Naive thymus-derived CD4-positive, alpha-beta T cell (primary cell): ENCODE measurements at regions not wholly inside any gene's neighbourhood (a gene's known extent, or its start where the extent isn't known, plus 50 kb on each side); places are given as distances from the start of the nearest gene placed in this dataset.

Experiments
- ATAC-seq: fragments of 150-1000 bp; cut with Tn5 transposase; 2 replicates; pipeline ENCODE4 v1.10.0; 2021; ENCODE audit warnings: mild to moderate bottlenecking, moderate library complexity
- CTCF ChIA-PET: fragments of 350-600 bp; sonication (Branson Sonifier 250); formaldehyde crosslinking; loops from one replicate; lab custom pipeline; 2021; ENCODE audit warnings: antibody characterized with exemption; lab: Charles Lee
- POLR2A ChIA-PET: fragments of 350-600 bp; sonication (Branson Sonifier 250); formaldehyde crosslinking; loops from one replicate; lab custom pipeline; 2021; ENCODE audit warnings: antibody characterized with exemption, inconsistent platforms; lab: Charles Lee
- DNase-seq, 9 donors: peaks; one replicate each; pipeline versions ENCODE4 v3.0.0 to v3.0.0-alpha.2; 2020 to 2022; ENCODE audit warnings: mixed read lengths in 1 of 9
- H3K27ac ChIP-seq: one replicate; pipeline ENCODE4 v1.7.0; 2013; ENCODE audit warnings: mild to moderate bottlenecking, low read depth, low read length, moderate library complexity
- H3K27me3 ChIP-seq, 2 donors: one replicate each; pipeline ENCODE4 v1.7.0; 2013; ENCODE audit warnings: low read length in 2 of 2, mild to moderate bottlenecking in 2 of 2, moderate library complexity in 2 of 2; ENCODE audit not compliant: control insufficient read depth in 2 of 2, insufficient read depth in 2 of 2
- H3K36me3 ChIP-seq, 3 experiments: 1 replicate in 2 of 3; 2 replicates in 1 of 3; pipeline ENCODE4 v1.7.0; 2013; ENCODE audit warnings: low read length in 3 of 3, mild to moderate bottlenecking in 3 of 3, moderate library complexity in 1 of 3; ENCODE audit not compliant: insufficient read depth in 3 of 3, control insufficient read depth in 2 of 3
- H3K4me1 ChIP-seq, 2 donors: one replicate each; pipeline ENCODE4 v1.7.0; 2013; ENCODE audit warnings: low read length in 2 of 2, mild to moderate bottlenecking in 2 of 2, moderate library complexity in 1 of 2; ENCODE audit not compliant: control insufficient read depth in 2 of 2, insufficient read depth in 2 of 2
- H3K4me3 ChIP-seq: 2 replicates; pipeline ENCODE4 v1.7.0; 2013; ENCODE audit warnings: mild to moderate bottlenecking, low read length
- H3K9me3 ChIP-seq, 3 experiments: 1 replicate in 2 of 3; 2 replicates in 1 of 3; pipeline ENCODE4 v1.7.0; 2013; ENCODE audit warnings: low read length in 3 of 3; ENCODE audit not compliant: control insufficient read depth in 2 of 3
- H3K27ac Mint-ChIP-seq, 9 donors: one replicate each; pipeline ENCODE4 v1.8.0; 2020 to 2022; ENCODE audit warnings: mixed read lengths in 9 of 9, mild to moderate bottlenecking in 8 of 9, moderate library complexity in 5 of 9, inconsistent platforms in 2 of 9
- H3K27me3 Mint-ChIP-seq, 5 donors: one replicate each; pipeline ENCODE4 v1.8.0; 2021 to 2022; ENCODE audit warnings: mixed read lengths in 5 of 5, mild to moderate bottlenecking in 1 of 5
- H3K36me3 Mint-ChIP-seq, 5 donors: one replicate each; pipeline ENCODE4 v1.8.0; 2020 to 2022; ENCODE audit warnings: mixed read lengths in 5 of 5, mild to moderate bottlenecking in 3 of 5, inconsistent platforms in 1 of 5
- H3K4me1 Mint-ChIP-seq, 7 donors: one replicate each; pipeline ENCODE4 v1.8.0; 2020 to 2022; ENCODE audit warnings: mixed read lengths in 7 of 7, mild to moderate bottlenecking in 3 of 7, inconsistent platforms in 1 of 7
- H3K4me3 Mint-ChIP-seq, 10 donors: one replicate each; pipeline ENCODE4 v1.8.0; 2020 to 2022; ENCODE audit warnings: mild to moderate bottlenecking in 10 of 10, mixed read lengths in 10 of 10, moderate library complexity in 6 of 10, inconsistent platforms in 2 of 10
- H3K9me3 Mint-ChIP-seq, 11 donors: one replicate each; pipeline ENCODE4 v1.8.0; 2020 to 2022; ENCODE audit warnings: mixed read lengths in 11 of 11, mild to moderate bottlenecking in 4 of 11, inconsistent platforms in 1 of 11, moderate library complexity in 1 of 11
- intact Hi-C, 2 donors: fragments of 100-400 bp; cut with micrococcal nuclease; formaldehyde crosslinking; loops; one replicate each; pipeline ENCODE4 v1.15.1; 2023

GRCh38 chr3:144051211-144051610, 79.6 kb downstream of the DIPK2A start:
- Mint-ChIP-seq H3K9me3 (no peaks in the 10 kb centered on the region), H3K27ac (no peak overlapping the region), H3K4me3 (no peak overlapping the region), H3K4me1 (no peaks in the 10 kb centered on the region), H3K27me3 (peaks cover 0 to 8% (median 0%) of the 10 kb centered on the region in 5 donors), H3K36me3 (no peaks in the 10 kb centered on the region)
- CTCF ChIA-PET: no interaction called here
- intact Hi-C loops: no loop called here
- Histone ChIP-seq H3K36me3 (no peaks in the 10 kb centered on the region), H3K27me3 (no peaks in the 10 kb centered on the region), H3K4me1 (no peaks in the 10 kb centered on the region), H3K9me3 (no peaks in the 10 kb centered on the region), H3K4me3 (no peak overlapping the region), H3K27ac (no peak overlapping the region)
- POLR2A ChIA-PET: no interaction called here
- ATAC-seq (no peak), DNase-seq (no peak)

GRCh38 chr3:144052275-144052674, 80.7 kb downstream of the DIPK2A start:
- H3K27me3 Mint-ChIP-seq: peaks cover 0 to 8% (median 0%) of the 10 kb centered on the region in 5 donors
- Histone ChIP-seq H3K36me3 (no peaks in the 10 kb centered on the region), H3K4me1 (no peaks in the 10 kb centered on the region), H3K27ac (no peak overlapping the region), H3K4me3 (no peak overlapping the region), H3K27me3 (no peaks in the 10 kb centered on the region), H3K9me3 (no peaks in the 10 kb centered on the region)
- no peak for DNase-seq
- no peak overlapping the region for H3K27ac Mint-ChIP-seq
- CTCF ChIA-PET: no interaction called here
- H3K4me1 Mint-ChIP-seq: no peaks in the 10 kb centered on the region
- POLR2A ChIA-PET: no interaction called here
- intact Hi-C loops: no loop called here
- H3K36me3 Mint-ChIP-seq: no peaks in the 10 kb centered on the region
- no peaks in the 10 kb centered on the region for H3K9me3 Mint-ChIP-seq
- no peak overlapping the region for H3K4me3 Mint-ChIP-seq
- ATAC-seq: no peak

GRCh38 chr3:144053121-144053520, 81.5 kb downstream of the DIPK2A start:
- ChIA-PET CTCF (interaction anchor here (0.6 to 0.7 kb wide), 2 partner anchors 78 to 804 kb away, joined by 3 read pairs; no protein-coding TSS in a partner anchor), POLR2A (no interaction called here)
- H3K4me3 ChIP-seq: no peak overlapping the region
- H3K9me3 ChIP-seq: no peaks in the 10 kb centered on the region
- H3K27me3 ChIP-seq: no peaks in the 10 kb centered on the region
- H3K4me1 Mint-ChIP-seq: no peaks in the 10 kb centered on the region
- intact Hi-C loops: no loop called here
- ATAC-seq (no peak), DNase-seq (no peak)
- no peak overlapping the region for H3K27ac ChIP-seq
- H3K9me3 Mint-ChIP-seq: no peaks in the 10 kb centered on the region
- no peak overlapping the region for H3K27ac Mint-ChIP-seq
- H3K27me3 Mint-ChIP-seq: peaks cover 0 to 8% (median 0%) of the 10 kb centered on the region in 5 donors
- no peaks in the 10 kb centered on the region for H3K36me3 ChIP-seq
- H3K36me3 Mint-ChIP-seq: no peaks in the 10 kb centered on the region
- H3K4me1 ChIP-seq: no peaks in the 10 kb centered on the region
- H3K4me3 Mint-ChIP-seq: no peak overlapping the region

DNA sequence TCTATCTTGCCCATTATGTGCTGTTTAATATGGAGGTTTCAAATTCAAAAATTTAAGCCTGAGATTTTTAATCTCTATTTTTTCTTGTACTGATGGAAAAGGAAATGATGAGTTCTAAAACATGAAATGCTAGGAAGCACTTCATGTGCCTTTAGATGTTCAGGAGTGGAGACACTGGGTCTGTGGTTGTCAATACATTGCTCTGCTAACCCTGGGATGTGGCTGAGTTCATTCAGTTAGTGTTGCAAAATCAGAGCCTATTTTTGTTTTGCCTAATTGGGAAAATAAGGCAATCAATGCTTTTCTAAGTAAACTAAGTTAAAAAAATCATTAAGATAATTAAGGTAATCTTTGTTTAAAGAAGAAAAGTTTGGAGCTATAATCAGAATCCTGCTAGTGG, 83.1 kb downstream of the DIPK2A start:
- intact Hi-C loops: no loop called here
- no peaks in the 10 kb centered on the region for H3K36me3 Mint-ChIP-seq

GRCh38 chr3:144055604-144056003, 84.0 kb downstream of the DIPK2A start:
- Histone ChIP-seq H3K9me3 (no peaks in the 10 kb centered on the region), H3K27ac (no peak overlapping the region), H3K27me3 (no peaks in the 10 kb centered on the region), H3K4me1 (no peaks in the 10 kb centered on the region), H3K4me3 (no peak overlapping the region), H3K36me3 (no peaks in the 10 kb centered on the region)
- H3K9me3 Mint-ChIP-seq: no peaks in the 10 kb centered on the region
- H3K36me3 Mint-ChIP-seq: no peaks in the 10 kb centered on the region
- ATAC-seq (no peak), DNase-seq (no peak)
- intact Hi-C loops: no loop called here
- ChIA-PET CTCF (no interaction called here), POLR2A (no interaction called here)
- H3K27me3 Mint-ChIP-seq: peaks cover 0 to 4% (median 0%) of the 10 kb centered on the region in 5 donors
- H3K4me3 Mint-ChIP-seq: no peak overlapping the region
- H3K27ac Mint-ChIP-seq: no peak overlapping the region
- H3K4me1 Mint-ChIP-seq: no peaks in the 10 kb centered on the region

More for the DNA sequence above, 83.1 kb downstream of the DIPK2A start:
- ChIA-PET CTCF (interaction anchor here (0.7 kb wide), 1 partner anchor 278 kb away, joined by 3 read pairs; no protein-coding TSS in a partner anchor), POLR2A (no interaction called here)
- DNase-seq: no peak
- Mint-ChIP-seq H3K4me3 (no peak overlapping the region), H3K4me1 (no peaks in the 10 kb centered on the region), H3K9me3 (no peaks in the 10 kb centered on the region), H3K27me3 (peaks cover 0 to 5% (median 0%) of the 10 kb centered on the region in 5 donors), H3K27ac (no peak overlapping the region)
- no peak overlapping the region for H3K27ac ChIP-seq
- H3K4me3 ChIP-seq: no peak overlapping the region
- no peak for ATAC-seq
- H3K4me1 ChIP-seq: no peaks in the 10 kb centered on the region
- no peaks in the 10 kb centered on the region for H3K36me3 ChIP-seq
- no peaks in the 10 kb centered on the region for H3K9me3 ChIP-seq
- H3K27me3 ChIP-seq: no peaks in the 10 kb centered on the region

DNA sequence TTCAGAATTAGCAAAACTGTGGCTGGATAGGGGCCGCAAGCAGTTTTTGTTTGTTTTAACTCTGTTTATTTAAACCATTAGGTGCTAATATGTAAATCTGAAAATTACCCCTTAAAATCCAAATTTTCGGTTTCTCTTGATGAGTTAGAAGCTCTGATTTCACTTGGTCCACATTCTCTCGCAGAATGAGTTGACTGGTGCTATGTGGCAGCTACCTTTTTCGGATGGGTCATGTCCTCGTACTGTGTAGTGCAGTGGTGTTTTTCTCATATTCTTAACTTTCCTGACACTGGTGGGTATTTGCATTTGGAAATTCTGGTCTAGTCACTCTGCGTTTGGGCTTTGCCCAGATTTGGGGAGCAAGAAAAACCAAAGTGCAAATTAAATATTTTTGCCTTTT, 87.1 kb downstream of the DIPK2A start:
- H3K9me3 Mint-ChIP-seq: no peaks in the 10 kb centered on the region
- Histone ChIP-seq H3K27ac (no peak overlapping the region), H3K27me3 (no peaks in the 10 kb centered on the region), H3K36me3 (no peaks in the 10 kb centered on the region), H3K9me3 (no peaks in the 10 kb centered on the region), H3K4me3 (no peak overlapping the region), H3K4me1 (no peaks in the 10 kb centered on the region)
- intact Hi-C loops: no loop called here
- H3K4me3 Mint-ChIP-seq: no peak overlapping the region
- H3K27me3 Mint-ChIP-seq: no peaks in the 10 kb centered on the region
- H3K36me3 Mint-ChIP-seq: no peaks in the 10 kb centered on the region
- ChIA-PET CTCF (no interaction called here), POLR2A (no interaction called here)
- no peaks in the 10 kb centered on the region for H3K4me1 Mint-ChIP-seq
- ATAC-seq (no peak), DNase-seq (no peak)
- no peak overlapping the region for H3K27ac Mint-ChIP-seq

DNA sequence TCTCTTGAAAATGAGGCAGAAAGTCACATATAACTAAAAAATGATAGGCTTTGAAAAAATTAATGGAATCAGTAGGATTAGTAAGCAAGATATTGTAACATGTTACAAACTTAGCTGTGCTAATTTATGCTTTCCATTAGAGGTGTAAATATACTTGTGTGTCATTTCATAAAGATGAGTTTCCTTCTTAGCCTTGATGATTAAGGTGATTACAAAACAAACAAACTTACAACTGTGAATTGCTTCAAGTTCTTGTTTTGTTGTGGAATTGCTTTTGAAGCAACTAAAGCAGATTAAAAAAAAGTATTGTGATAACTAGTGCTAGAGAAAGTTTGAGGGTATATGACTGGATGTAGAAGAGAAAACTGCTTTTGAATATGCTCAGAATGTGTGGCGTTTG, 87.9 kb downstream of the DIPK2A start:
- Mint-ChIP-seq H3K36me3 (no peaks in the 10 kb centered on the region), H3K27ac (no peak overlapping the region), H3K4me1 (no peaks in the 10 kb centered on the region), H3K4me3 (no peak overlapping the region), H3K27me3 (no peaks in the 10 kb centered on the region), H3K9me3 (no peaks in the 10 kb centered on the region)
- no peaks in the 10 kb centered on the region for H3K27me3 ChIP-seq
- ChIA-PET CTCF (no interaction called here), POLR2A (no interaction called here)
- intact Hi-C loops: no loop called here
- ATAC-seq (no peak), DNase-seq (no peak)
- no peaks in the 10 kb centered on the region for H3K36me3 ChIP-seq
- no peak overlapping the region for H3K27ac ChIP-seq
- no peak overlapping the region for H3K4me3 ChIP-seq
- no peaks in the 10 kb centered on the region for H3K4me1 ChIP-seq
- no peaks in the 10 kb centered on the region for H3K9me3 ChIP-seq
